GM18858 (cell line): ENCODE measurements at regions not wholly inside any gene's neighbourhood (a gene's known extent, or its start where the extent isn't known, plus 50 kb on each side); places are given as distances from the start of the nearest gene placed in this dataset.
"Not testable (repeated sequence)": the region's sequence is repeated elsewhere in the genome, so short reads cannot be mapped to it uniquely, and the experiment has no call there.

Experiments used
- ATAC-seq: cut with Tn5 transposase; IDR thresholded peaks from one replicate; pipeline ENCODE4 v1.9.1; 2021; ENCODE audit not compliant: unreplicated experiment

DNA sequence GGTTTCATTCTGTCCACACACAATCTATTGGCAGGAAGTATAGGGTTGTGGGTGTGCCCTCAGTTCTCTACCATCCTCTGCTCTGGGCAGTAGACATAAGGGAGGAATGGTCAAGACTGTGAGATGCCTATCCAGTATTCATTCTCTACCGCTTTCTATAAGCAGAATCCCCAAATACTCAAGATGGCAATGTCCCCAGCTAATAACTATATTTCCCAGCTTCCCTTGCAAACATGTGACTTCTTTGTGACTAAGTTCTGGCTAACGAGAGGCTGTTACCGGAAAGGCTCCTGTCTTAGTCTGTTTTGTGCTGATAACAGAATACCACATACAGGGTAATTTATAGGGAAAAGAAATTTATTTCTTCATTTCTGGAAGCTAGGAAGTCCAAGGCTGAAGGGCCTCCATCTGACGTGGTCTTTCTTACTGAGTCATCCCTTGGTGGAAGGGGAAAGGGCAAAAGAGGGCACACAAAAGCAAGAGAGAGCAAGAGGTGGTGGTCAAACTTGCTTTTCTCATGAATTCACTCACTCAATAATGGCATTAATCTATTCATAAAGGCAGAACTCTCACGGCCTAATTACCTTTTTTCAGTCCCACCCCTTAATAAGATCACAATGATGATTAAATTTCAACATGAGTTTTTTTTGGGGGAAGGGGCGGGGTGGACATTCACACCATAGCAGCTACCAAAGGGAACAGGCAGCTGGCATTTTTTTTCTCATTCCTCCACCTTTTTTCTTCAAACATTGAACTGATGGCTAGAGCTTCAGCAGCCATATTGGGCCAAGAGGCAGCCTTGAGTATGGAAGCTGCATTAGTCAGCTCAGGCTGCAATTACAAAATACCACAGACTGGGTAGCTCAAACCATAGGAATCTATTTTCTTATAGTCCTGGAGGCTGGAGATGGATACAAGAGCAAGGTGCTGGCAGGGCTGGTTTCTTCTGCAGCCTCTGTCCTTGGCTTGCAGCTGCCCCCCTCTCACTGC is 109.7 kb upstream of the OR9Q1 start:
- no peak for ATAC-seq

DNA sequence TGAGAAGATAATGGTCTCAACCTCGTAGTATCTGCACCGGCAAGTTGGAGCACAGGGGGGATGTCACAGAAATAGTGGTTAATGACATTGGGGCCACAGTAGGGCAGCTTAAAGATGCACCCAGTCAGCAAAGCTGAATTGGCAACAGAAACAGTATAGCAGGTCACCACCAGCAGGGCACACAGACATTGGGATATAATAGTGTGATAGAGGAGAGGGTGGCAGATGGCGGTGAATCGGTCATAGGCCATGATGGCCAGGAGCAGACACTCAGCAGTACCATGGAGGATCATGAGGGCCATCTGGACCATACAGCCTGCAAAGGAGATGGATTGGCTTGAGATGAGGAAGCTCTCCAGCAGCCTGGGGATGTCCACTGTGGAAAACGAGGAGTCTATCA is 106.0 kb upstream of the OR9Q1 start:
- no peak for ATAC-seq

DNA sequence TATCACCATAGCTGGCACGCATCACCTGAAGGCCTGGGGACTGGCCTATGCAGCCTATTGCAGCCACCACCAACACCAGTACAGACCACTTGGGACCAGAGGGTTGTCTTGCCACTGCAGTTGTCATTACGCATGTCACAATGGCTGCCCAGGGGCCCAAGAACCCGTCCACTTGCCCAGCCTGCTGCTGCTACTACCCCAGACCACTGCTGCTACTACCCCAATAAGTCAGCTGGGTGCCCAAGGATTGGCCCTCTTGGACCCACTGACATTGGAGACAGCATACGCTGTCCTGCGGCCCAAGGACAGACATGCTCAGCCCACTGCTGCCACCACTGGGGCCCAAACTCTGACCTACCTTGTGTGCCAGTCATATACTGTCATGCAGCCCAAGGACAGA is 102.7 kb upstream of the OR9Q1 start:
- ATAC-seq: no peak

DNA sequence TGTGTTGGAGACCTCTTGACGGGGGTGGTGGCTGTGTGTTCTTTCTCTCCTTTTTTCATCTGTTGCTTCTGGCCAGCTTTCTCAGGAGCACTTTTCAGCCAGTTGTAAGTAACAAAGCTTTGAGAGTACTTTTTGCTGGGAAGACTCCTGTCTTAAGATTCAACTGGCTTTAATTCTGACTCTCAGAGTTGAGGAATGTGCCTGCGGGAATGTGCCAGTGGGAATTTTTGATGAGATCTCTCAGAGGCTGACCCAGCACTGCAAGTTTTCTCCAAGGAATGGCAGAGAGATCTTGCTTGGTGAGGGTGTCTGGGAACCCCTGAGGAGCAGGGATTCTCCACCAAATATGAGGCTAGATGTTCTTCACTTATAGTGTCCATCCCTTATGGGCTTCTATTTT is 91.6 kb upstream of the OR9Q1 start:
- no peak for ATAC-seq

DNA sequence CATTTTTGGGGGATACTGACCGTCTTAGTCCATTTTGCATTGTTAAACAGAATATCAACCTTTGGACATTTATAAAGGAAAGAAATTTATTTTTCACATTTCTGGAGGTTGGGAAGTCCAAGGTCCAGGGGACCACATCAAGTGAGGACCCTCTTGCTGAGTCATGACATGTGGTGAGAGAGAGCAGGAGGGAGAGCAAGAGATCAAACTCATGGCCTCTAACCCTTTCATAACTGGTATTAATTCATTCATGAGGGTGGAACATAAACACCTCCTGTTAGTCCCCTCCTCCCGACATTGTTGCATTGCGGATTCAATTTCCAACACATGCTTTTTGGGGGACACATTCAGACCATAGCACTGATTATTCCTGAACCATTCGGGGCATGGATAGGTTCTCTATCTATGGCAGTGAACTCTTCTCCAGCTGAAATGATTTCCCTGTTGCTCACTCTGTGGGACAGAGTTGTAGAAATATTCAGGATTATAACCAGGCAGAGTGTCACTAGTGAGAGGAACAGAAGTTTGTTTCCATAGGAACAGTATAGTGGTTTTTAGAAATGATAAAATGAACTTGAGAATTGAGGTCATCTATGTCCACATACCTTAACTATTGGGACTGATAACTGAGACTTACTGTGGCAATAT is 88.2 kb upstream of the OR9Q1 start:
- ATAC-seq: no peak

DNA sequence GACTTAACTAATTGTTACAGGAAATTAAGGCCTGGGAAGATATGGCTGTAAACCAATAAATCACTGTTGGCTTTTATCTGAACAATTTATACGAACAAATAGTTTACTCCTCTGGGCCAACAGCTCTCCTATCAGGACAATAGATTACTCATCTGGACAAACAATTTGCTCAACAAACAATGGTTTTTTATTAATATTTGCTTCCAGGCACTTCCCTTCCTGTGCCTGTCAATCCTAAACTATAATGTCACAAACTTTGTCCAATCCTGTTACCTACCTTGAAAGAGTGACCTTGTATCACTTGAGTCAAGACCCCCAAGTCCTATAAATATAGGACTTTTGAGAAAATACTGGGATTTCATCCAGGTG is 87.6 kb upstream of the OR9Q1 start:
- no peak for ATAC-seq

DNA sequence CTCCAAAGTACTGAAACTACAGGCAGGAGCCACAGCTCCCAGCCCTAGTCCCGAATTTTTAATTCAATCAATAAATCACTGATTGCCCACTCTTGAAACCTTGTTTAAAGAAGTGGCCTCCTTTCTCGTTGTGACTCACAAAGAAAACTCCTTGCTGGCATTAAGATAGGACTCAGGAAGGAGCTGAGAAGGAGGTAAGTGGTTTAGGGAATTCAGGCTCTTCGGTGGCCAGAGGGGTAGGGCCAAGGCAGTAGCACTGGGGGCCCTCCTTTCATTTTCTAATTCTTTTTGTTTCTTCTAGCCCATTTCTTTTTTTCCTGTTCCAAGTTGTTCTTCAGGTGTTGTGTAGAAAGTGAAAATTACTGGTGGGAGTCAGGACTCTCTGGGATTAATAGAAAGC is 86.2 kb upstream of the OR9Q1 start:
- no peak for ATAC-seq

DNA sequence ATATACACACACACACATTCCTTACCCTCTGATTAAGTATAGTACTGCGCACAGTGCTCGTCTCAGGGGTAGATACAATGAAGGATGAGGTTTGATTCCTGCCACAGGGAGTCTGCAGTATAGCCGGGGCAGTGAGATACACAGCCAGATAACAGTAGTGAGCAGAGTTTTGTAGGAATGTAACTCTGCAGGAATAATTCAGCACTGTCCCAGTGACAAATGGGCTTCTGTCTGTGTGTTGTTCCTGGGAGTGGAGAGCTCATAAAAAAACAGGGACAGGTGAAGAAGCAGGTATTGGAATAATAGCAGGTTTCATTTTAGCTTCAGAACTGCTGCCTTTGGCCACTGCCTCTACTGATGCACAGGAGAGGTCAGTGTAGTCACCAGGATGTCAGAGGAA is 85.3 kb upstream of the OR9Q1 start:
- no peak for ATAC-seq

DNA sequence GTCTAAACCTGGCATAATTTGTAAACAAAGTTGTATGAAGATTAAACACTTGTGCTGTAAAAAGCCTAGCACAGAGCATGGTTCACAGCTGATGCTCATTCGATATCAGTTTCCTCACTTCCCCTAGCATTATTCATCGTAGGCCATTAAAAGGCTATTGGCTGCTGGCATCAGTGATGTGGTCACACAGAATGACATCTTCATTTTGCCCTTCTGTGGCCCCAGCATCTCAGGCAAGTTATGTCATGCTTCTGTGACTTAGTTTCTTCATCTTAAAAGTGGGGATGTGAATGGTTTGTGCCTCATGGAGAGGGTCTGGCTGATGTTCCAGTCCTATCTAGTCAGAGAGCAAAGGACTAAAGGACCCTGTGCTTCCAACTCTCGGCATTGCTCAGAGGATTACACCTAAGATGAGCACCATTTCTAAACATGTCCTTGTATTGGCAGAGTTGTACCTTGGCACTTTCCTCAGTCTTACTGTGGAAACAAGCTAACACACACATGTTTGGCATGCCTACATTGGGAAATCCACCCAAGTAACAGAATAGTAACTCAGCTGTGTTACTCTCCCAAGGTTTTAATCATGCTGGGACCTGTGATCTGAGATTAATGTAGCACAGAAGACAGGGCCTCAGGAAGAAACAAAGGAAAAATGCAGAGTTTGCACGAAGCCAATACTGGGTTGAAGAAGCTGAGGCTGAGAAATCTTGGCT is 83.5 kb upstream of the OR9Q1 start:
- no peak for ATAC-seq

DNA sequence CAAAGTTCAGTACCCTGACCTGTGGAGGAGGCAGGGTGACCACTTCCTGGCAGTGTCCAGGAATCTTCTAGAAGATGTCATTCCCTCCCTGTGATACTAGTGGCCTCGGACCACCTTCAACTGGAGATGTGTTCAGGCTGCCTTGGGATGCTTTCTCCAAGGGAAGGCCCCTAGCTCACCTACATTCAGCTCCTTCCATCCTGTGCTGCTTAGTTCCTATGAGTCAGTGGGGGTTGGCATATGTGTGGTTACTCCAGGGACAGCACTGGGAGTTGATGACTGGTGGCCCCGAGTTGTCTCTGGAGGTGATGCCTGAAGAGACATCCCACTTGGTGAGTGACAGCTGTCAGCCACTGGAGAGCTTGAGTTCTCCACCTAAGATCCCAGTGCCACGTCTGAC is 81.8 kb upstream of the OR9Q1 start:
- no peak for ATAC-seq

DNA sequence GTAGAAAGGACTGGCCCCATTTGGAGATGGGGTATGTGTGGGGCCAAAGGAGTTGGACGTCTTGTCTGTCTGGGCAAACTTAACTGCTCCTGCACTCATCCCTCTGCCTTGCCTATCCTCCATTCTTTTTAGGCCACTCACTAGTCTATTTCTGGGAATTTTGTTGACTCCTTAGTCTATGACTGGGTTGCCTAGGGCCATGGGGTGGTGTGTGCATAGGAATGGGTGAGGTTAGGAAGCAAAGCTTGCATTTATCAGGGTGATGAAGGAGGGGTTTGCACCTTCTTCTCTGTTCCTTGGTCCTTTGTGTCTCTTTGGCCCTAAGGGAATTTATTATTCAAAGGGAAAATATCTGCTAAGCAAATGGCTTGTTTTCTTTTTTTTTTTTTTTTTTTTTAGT is 80.9 kb upstream of the OR9Q1 start:
- ATAC-seq: no peak

DNA sequence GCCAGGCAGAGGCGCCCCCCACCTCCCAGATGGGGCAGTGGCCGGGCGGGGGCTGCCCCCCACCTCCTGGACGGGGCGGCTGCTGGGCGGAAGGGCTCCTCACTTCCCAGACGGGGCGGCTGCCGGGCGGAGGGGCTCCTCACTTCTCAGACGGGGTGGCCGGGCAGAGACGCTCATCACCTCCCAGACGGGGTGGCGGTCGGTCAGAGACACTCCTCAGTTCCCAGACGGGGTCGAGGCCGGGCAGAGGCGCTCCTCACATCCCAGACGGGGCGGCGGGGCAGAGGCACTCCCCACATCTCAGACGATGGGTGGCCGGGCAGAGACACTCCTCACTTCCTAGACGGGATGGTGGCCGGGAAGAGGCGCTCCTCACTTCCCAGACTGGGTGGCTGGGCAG is 79.9 kb upstream of the OR9Q1 start:
- ATAC-seq: not testable (repeated sequence)

DNA sequence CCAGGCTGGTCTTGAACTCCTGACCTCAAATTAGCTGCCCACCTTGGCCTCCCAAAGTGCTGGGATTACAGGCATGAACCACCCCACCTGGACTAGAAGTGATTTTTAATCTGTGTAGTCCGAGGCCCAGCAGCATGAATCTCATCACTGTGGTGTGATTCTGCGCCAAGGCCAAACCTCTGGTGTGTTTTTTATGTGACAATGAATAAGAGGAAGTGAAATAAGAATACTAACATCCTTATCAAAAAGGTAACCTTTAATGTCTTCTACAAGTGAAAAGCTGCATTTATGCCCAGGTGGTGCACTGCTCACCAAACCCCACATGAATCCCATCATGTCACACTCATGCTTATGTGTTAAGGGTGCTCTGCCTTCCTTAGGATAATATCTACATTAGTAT is 77.1 kb upstream of the OR9Q1 start:
- ATAC-seq: no peak

DNA sequence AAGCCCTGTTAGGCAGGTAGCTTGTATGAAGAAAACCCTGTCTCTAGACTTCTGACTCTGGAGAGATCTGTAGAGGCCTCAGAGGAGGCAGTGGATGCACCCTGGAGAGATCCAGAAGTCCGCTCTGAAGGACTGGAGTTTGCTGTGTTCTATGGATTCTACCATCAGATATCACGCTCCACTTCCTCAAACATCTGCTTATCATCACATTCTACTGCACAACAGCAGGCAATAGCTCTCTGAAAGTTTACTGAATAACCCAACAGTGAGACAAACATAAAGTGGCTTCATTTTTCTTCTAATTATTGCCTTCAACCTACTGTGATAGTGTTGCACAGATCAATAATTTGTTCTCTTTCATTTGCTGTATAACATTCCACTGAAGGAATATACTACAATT is 59.0 kb upstream of the OR9Q1 start:
- ATAC-seq: no peak

DNA sequence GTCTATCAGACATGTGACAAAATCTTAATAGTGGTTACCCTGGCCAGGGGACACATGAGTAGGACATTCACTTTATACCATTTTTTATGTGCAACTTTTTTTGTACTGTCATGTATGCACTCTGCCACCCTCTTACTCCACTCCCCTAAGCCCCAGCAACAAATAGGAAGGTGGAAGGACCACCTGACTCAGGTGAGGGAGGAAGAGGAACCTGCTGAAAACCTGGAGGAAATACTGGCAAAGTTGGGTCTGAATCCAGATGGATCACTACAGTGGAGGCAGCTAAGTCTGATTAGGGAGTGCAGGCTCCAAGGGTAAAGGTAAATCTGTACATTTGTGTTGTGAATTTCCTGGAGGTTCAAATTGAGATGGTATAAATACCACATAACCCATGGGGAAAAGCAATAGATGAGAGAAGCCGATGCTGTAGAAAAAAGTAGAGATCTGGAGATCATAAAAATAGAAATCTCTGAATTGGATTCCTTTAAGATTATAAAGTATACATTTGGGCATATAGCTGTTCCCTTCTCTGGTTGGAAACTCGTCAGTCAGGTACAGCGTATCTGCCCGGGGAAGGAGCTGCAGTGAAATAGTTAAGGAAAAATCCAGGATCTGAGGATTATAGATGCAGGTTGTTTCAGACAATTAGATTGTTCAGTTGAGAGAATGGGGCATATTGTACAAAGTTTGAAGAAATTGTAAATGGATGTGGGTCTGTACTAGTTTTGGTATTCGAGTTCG is 52.2 kb upstream of the OR9Q1 start:
- ATAC-seq: no peak

DNA sequence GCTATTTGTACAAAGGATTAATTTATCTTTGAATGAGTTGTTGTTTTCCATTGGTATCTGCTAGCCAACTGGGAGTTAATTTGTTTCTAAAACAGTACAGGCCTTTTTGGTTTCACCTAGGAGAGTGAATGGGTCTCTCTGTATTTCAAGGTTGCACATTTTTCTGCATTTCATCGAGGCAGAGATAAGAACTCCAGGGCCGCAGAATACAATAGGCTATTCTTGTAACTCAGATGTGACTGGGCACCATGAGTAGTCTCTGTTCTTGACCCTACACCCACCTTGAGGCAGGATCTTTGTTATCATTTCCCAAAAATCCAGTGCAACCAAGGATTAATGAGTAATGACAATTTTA is 51.7 kb upstream of the OR9Q1 start:
- no peak for ATAC-seq
